ENCODE measurements at regions not wholly inside any gene's neighbourhood (a gene's known extent, or its start where the extent isn't known, plus 50 kb on each side); places are given as distances from the start of the nearest gene placed in this dataset.

DNA sequence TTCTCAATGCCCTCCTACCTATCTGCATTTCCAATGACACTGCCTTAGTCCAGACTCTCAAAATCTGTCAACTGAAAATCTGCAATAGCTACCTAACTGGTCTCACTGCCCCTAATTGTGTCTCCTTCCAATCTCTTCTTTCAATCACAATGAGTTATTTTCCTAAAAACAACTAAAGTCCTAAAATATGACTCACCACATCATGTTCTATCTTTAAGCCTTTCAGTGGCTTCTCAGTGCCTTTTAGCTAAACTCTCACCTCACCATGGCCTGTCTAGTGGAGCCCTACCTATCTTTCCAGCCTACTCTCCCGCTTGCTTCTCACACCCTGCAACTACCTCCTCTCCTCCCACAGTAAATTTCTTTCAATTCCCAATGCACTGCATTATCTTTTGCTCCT is 220.9 kb upstream of the PKDCC start:
- DNase-seq = no peak

DNA sequence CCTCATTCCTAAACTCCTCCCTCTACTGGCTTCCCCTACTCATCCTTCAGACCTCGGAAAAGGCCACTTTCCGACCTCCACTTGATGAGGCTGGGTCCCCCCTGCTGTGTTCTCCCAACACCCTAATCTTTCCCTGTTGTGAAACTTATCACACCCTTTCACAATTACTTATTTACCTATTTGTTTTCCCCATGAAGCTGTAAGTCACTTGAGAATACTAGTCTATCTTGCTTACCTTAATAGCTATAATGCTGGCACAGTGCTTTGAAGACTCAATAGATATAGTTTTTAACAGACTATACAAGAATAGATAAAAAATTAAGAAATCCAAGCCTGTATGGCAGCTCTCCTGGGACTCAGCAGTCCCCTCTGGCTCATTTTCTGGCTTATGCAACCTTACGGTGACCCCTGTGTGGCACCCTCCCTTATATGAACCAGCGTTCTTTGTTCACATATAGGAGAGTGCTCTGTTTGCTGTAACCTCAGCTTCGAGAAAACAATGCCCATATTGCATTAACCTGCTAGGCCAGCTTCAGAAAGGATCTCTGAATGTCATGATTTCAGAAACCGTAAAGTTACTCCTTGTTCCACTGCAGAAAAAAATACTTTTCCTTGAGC is 220.4 kb upstream of the PKDCC start:
- DNase-seq = no peak

GRCh38 chr2:41828052-41828643 is 219.7 kb upstream of the PKDCC start:
- no peak for DNase-seq

- no peak for DNase-seq
These were observed 218.8 kb upstream of the PKDCC start for GRCh38 chr2:41829052-41829451.

GRCh38 chr2:41830600-41830999 is 217.2 kb upstream of the PKDCC start:
- DNase-seq = no peak

GRCh38 chr2:41832218-41832617 is 215.6 kb upstream of the PKDCC start:
- DNase-seq = no peak

- no peak for DNase-seq
These were observed 212.4 kb upstream of the PKDCC start for GRCh38 chr2:41835401-41835800.

- DNase-seq = peak; percentile 19
These were observed 210.9 kb upstream of the PKDCC start for GRCh38 chr2:41836948-41837347.

- DNase-seq = no peak
These were observed 210.2 kb upstream of the PKDCC start for GRCh38 chr2:41837610-41838009.

- DNase-seq = peak; percentile 97
These were observed 206.9 kb upstream of the PKDCC start for GRCh38 chr2:41840702-41841551.

DNA sequence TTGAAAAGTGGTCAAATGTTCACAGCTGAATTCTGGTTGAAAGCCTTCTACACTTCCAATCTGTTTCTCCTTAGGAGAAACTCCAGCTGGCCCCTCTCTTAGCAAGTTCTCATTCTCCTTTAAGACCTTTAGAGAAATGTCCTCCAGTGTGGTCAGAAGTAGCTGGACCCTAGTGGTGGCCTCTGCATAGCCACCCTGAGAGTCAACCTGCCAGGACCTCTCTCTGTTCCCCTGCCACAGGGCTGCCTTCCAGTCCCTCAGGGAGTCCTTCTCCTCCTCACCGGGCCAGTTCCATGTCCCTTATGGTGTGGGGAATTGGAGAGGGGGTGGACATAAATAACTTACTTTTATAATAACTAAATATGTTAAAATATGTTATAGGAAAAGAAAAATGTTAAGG is 200.9 kb upstream of the PKDCC start:
- DNase-seq = no peak

DNA sequence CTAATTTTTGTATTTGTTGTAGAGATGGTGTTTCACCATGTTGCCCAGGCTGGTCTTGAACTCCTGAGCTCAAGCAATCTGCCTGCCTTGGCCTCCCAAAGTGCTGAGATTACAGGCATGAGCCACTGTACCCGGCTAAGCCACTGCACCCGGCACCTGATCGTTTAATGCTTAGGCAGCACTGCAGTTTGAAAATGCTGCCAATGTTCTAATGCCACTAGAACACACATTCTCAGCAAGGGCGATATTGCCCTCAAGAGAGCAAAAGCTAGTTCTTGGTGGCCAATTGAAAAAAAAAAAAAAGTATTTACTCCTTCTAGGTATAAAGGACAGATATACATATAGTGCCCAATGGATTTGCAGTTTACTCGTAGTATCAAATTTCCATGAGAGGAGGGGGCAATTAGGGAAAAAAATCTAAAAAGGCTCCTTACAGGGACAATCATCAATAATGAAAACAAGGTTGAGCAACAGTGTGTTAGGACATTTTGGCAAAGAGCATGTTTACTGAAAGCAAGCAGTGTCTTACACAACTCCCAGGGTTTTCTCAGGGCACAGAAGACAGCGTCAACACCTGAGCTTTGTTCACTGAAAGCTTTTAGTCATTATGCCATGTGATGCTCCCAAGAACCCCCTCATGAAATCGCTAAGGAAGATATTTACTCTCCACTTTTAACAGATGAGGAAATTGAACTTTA is 199.9 kb upstream of the PKDCC start:
- DNase-seq = no peak

- no peak for DNase-seq
These were observed 196.3 kb upstream of the PKDCC start for GRCh38 chr2:41851554-41851953.

GRCh38 chr2:41853427-41854191 is 194.2 kb upstream of the PKDCC start:
- no peak for DNase-seq

DNA sequence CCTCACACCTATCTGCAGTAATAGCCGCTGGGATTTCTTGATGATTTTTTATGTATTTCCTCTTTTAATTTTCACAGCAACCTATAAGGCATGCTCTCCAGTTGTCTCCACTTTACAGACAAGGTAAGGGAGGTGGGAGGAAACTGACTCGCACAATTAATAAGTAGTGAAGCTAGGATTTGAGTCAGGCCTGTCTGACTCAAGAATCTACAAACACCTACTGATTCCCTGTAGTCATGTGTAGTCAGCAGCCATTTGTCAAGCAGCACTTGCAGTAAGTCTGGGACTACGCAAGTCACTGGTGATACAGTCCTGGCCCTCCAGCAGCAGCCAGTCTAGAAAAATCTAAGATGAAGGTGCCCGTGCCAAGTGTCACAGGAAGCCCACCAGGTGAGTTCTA is 193.6 kb upstream of the PKDCC start:
- DNase-seq = no peak

DNA sequence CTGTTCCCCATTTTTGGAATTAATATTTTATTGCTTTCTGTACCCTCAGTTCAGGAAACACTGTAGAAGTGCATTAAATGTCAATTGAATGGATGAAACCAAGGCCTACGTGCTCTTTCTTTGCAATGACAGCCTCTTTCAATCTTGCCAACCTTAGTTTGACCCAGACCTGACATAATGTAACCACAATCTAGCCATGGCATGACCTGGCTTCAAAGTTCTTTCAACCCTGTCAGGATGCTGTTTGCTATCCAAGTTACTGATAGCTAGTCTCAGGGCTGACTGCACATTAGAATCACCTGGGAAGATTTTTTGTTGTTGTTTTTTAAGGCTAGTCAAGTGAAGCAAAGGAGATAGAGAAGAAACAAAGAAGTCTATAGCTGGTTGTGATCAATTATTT is 190.9 kb upstream of the PKDCC start:
- no peak for DNase-seq

DNA sequence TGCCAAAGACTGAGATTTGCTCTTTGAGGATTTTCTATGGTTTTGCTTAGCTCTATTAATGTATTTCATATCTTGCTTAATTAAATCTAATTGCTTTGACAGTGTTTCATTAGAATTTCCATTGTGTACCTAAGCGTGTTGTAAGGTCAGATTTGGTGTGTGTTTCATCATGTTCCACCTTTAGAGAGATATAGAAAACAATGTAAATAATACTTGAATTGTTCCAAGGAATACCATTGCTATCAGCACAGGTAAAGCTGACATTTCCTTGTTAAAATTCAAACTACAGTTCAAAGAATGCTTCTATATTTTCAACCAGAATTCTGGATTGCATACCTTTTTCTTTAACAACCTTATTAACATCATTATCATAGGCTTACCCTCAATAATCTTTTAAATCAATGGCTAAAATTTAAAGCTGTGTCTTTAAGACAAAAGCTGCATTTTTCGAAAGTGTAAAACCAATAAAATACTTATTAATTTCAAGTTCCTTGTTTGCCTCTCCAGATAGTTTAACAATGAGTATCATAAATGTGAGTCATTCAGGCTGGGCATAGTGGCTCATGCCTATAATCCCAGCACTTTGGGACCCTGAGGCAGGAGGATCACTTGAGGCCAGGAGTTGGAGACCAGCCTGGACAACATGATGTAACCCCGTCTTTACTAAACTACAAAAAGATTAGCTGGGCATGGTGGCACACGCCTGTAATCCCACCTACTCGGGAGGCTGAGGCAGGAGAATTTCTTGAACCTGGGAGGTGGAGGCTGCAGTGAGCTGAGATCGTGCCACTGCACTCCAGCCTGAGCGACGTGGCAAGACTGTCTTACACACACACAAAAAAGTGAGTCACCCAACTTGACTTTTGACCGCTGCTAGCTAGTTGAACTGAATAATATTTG is 188.0 kb upstream of the PKDCC start:
- DNase-seq = no peak

- no peak for DNase-seq
These were observed 184.8 kb upstream of the PKDCC start for GRCh38 chr2:41863062-41863461.

- DNase-seq = no peak
These were observed 182.6 kb upstream of the PKDCC start for GRCh38 chr2:41865263-41865662.

DNA sequence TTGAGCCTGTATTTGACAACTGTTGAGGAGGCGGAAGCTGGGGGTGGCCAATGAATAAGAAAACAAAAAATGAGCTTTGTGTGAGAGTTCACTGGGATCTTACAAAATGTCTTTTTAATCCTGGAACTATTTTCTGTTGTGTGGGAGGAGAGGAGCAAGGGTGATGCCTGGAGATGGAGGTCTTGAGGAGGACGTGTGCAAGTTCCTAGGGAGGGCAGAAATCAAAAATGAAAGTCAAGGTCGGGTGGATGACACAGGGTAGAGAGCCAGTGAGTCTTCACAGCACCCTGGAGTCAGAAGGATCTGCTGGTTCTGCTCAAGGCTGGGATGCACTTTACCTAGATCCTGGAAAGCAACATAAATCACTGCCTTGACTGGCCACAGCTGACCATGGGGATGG is 180.3 kb upstream of the PKDCC start:
- no peak for DNase-seq

DNA sequence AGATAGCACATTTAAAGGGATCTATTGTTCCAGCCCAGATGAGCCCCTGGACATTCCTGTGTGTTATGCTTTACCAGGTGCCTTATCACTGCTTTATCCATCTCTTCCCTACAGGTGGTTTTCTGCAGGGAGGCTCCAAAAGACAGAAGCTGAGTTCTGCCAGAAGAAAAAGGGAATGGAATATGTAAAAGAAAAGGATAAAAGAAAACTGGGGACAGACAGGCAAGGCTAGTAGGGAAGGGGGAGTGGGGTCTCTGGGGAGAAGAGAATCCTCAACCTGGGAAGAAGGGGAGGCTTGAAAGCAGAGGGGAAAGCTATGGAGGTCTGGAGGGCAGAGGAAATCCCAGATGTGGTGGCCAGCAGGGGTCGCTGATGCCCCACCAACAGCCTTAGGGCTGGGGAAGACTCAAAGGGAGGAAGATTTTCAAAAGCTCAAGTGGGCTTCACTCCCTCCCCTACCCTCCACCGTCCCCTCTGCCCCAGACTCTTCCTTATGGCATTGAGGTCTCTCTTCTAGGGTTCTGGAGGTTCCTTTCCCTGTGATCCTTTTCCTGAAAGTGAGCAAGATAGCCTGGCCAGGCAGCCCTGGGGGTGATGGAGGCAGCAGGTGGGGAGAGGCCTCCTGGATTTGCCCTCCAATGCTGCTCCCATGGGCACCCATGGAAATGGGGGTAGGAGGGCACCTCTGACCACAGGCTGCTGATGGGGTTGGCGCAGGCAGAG is 178.1 kb upstream of the PKDCC start:
- DNase-seq = peak; percentile 71
